Thymus (tissue), 11 donors: ENCODE measurements at regions not wholly inside any gene's neighbourhood (a gene's known extent, or its start where the extent isn't known, plus 50 kb on each side); places are given as distances from the start of the nearest gene placed in this dataset.

Experiments
- DNase-seq, 9 donors: peaks; one replicate each; pipeline ENCODE4 v3.0.0-alpha.2; 2013; ENCODE audit warnings: low spot score in 9 of 9, low read depth in 6 of 9, missing footprints in 1 of 9
- H3K27ac ChIP-seq, 2 donors: one replicate each; pipeline ENCODE4 v1.5.1; 2013; ENCODE audit warnings: control low read depth in 1 of 2, low read depth in 1 of 2, low read length in 1 of 2, mild to moderate bottlenecking in 1 of 2, moderate library complexity in 1 of 2
- H3K27me3 ChIP-seq, 2 donors: one replicate each; pipeline ENCODE4 v1.5.1; 2013; ENCODE audit warnings: low read length in 1 of 2; ENCODE audit not compliant: control insufficient read depth in 2 of 2, insufficient read depth in 1 of 2
- H3K36me3 ChIP-seq, 2 donors: one replicate each; pipeline ENCODE4 v1.5.1; 2013; ENCODE audit warnings: low read length in 1 of 2, mild to moderate bottlenecking in 1 of 2, moderate library complexity in 1 of 2; ENCODE audit not compliant: control insufficient read depth in 2 of 2, insufficient read depth in 2 of 2
- H3K4me1 ChIP-seq, 2 donors: one replicate each; pipeline ENCODE4 v1.5.1; 2013; ENCODE audit warnings: low read length in 2 of 2; ENCODE audit not compliant: control insufficient read depth in 2 of 2, insufficient read depth in 2 of 2
- H3K4me3 ChIP-seq, 2 donors: one replicate each; pipeline ENCODE4 v1.5.1; 2013; ENCODE audit warnings: low read length in 2 of 2, control low read depth in 1 of 2, mild to moderate bottlenecking in 1 of 2
- H3K9me3 ChIP-seq, 2 donors: one replicate each; pipeline ENCODE4 v1.5.1; 2013; ENCODE audit warnings: low read length in 1 of 2, mild to moderate bottlenecking in 1 of 2; ENCODE audit not compliant: control insufficient read depth in 2 of 2, insufficient read depth in 1 of 2
- WGBS: extraction: QIAGEN DNeasy Blood & Tissue Kit; methylation state at CpG from one replicate; pipeline ENCODE4 v1.1.7; 2013; 5-methylcytosine and 5-hydroxymethylcytosine counted together
- donor health status: healthy.

GRCh38 chr5:3393122-3393919 is 202.3 kb upstream of the IRX1 start:
- Histone ChIP-seq H3K36me3 (no peaks in the 10 kb centered on the region), H3K27ac (no peak overlapping the region), H3K9me3 (peaks cover 0 to 4% of the 10 kb centered on the region in 2 donors), H3K4me3 (no peak overlapping the region), H3K27me3 (no peaks in the 10 kb centered on the region), H3K4me1 (no peaks in the 10 kb centered on the region)
- no peak for DNase-seq
- WGBS = 90% methylated on average over 27 of the region's 27 CpGs

- H3K36me3 ChIP-seq = no peaks in the 10 kb centered on the region
- H3K9me3 ChIP-seq = peaks cover 0 to 4% of the 10 kb centered on the region in 2 donors
- 92% methylated on average over 6 of the region's 6 CpGs for WGBS
- DNase-seq = no peak
- H3K4me1 ChIP-seq = no peaks in the 10 kb centered on the region
- H3K4me3 ChIP-seq = no peak overlapping the region
- no peaks in the 10 kb centered on the region for H3K27me3 ChIP-seq
- H3K27ac ChIP-seq = no peak overlapping the region
Measured at GRCh38 chr5:3392306-3392939, 203.2 kb upstream of the IRX1 start.

DNA sequence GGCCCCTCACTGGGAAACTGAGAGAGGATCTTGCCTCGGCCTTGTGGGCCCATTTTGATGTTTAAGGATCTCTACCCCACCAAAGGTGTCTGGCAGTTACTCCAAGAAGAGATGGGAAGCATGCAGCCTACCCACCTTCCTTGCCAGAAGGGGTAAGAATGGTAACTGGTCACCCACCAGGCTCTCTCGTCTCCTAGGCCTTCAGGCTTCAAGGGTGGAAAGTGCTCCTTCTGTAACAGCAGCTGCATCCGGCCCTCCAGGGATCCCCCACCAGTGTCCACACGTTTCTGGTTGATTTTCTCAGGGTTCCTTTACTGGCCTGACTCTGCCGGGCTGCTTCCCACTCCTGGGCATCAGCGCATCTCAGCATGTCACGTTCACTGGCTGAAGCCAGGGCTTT is 204.4 kb upstream of the IRX1 start:
- no peak for DNase-seq
- no peak overlapping the region for H3K27ac ChIP-seq
- H3K36me3 ChIP-seq = no peaks in the 10 kb centered on the region
- 85% methylated on average over 7 of the region's 7 CpGs for WGBS
- H3K4me1 ChIP-seq = no peaks in the 10 kb centered on the region
- H3K9me3 ChIP-seq = peaks cover 0 to 4% of the 10 kb centered on the region in 2 donors
- no peaks in the 10 kb centered on the region for H3K27me3 ChIP-seq
- H3K4me3 ChIP-seq = no peak overlapping the region

- Histone ChIP-seq H3K36me3 (no peaks in the 10 kb centered on the region), H3K27me3 (no peaks in the 10 kb centered on the region), H3K9me3 (peaks cover 0 to 4% of the 10 kb centered on the region in 2 donors), H3K27ac (no peak overlapping the region), H3K4me1 (no peaks in the 10 kb centered on the region), H3K4me3 (no peak overlapping the region)
- 83% methylated on average over 11 of the region's 11 CpGs for WGBS
- DNase-seq = no peak
Measured at GRCh38 chr5:3389471-3390026, 206.1 kb upstream of the IRX1 start.

DNA sequence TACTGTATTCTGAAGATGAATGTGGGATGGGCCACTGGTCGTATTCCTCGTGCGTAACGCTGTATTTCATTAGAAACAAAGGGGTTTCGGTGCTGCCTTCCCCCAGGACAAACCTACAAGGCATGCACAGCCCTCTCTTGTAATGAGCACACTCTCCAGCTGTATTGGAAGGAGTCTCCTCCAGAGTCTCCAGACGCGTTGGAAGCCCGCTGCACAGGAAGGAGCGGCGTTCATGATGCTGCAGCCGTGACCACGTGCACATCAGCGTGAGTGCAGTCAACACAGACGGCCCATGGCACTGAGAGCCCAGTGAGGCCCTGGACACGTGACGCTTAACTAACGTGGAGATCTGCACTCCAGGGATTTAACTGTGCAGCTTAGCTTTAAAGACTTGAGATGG is 209.0 kb upstream of the IRX1 start:
- H3K4me1 ChIP-seq = no peaks in the 10 kb centered on the region
- no peak overlapping the region for H3K4me3 ChIP-seq
- H3K36me3 ChIP-seq = no peaks in the 10 kb centered on the region
- H3K9me3 ChIP-seq = peaks cover 0 to under 1% of the 10 kb centered on the region in 2 donors
- 89% methylated on average over 17 of the region's 17 CpGs for WGBS
- DNase-seq = no peak
- no peak overlapping the region for H3K27ac ChIP-seq
- H3K27me3 ChIP-seq = no peaks in the 10 kb centered on the region

- Histone ChIP-seq H3K36me3 (no peaks in the 10 kb centered on the region), H3K27ac (no peak overlapping the region), H3K9me3 (peaks cover 0 to 6% of the 10 kb centered on the region in 2 donors), H3K4me1 (no peaks in the 10 kb centered on the region), H3K27me3 (no peaks in the 10 kb centered on the region), H3K4me3 (no peak overlapping the region)
- 82% methylated on average over 16 of the region's 16 CpGs for WGBS
- DNase-seq = no peak
Measured at GRCh38 chr5:3385991-3386519, 209.6 kb upstream of the IRX1 start.

DNA sequence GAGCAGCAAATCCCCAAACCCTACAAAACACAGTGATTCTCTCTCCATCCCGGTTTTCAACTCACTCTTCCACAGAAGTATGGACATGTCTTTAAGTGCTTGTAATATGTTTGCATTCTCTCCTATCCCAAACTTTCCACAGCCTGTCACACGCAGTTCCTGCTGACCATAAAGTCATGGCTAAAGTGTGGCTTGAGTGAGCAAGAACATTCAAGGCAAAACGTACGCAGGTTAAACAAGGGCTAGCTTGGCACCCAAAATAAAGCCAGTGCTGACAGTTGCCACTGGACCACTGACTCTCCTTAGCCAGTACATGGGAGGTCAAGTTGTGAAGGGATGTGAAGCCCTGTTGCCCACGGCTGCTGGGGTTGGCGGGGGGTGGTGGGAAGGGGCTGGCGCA is 211.1 kb upstream of the IRX1 start:
- Histone ChIP-seq H3K4me1 (no peaks in the 10 kb centered on the region), H3K9me3 (peaks cover 0 to 8% of the 10 kb centered on the region in 2 donors), H3K36me3 (no peaks in the 10 kb centered on the region), H3K27ac (no peak overlapping the region), H3K27me3 (no peaks in the 10 kb centered on the region), H3K4me3 (no peak overlapping the region)
- 97% methylated on average over 7 of the region's 7 CpGs for WGBS
- DNase-seq = no peak

DNA sequence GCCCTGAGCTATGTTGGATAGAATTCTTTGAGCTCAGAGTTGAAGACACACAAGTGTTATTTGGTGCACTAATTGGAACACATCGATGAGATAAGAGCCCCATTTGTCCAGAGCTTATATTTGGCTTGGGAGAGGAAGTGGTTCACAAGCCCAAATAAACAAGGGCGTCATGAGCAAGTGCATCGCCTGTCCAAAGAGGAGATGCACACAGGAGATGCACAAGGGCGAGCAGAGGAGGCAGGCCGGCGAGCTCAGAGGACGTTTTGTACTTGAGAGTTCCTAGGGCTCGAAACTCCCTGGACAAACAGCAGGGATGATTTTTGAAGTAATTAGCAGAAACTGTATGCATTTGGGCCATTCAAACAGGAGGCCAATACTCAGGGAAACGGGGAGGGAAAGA is 212.8 kb upstream of the IRX1 start:
- 87% methylated on average over 9 of the region's 9 CpGs for WGBS
- no peak for DNase-seq
- Histone ChIP-seq H3K4me1 (no peaks in the 10 kb centered on the region), H3K4me3 (no peak overlapping the region), H3K36me3 (no peaks in the 10 kb centered on the region), H3K27ac (no peak overlapping the region), H3K9me3 (peaks cover 0 to 8% of the 10 kb centered on the region in 2 donors), H3K27me3 (no peaks in the 10 kb centered on the region)

- no peak overlapping the region for H3K27ac ChIP-seq
- no peaks in the 10 kb centered on the region for H3K27me3 ChIP-seq
- no peaks in the 10 kb centered on the region for H3K4me1 ChIP-seq
- 92% methylated on average over 10 of the region's 10 CpGs for WGBS
- H3K4me3 ChIP-seq = no peak overlapping the region
- no peaks in the 10 kb centered on the region for H3K36me3 ChIP-seq
- H3K9me3 ChIP-seq = peaks cover 0 to 8% of the 10 kb centered on the region in 2 donors
- no peak for DNase-seq
Measured at GRCh38 chr5:3382151-3382550, 213.5 kb upstream of the IRX1 start.
